HPDE6-E6E7 (cell line): ENCODE measurements at regions not wholly inside any gene's neighbourhood (a gene's known extent, or its start where the extent isn't known, plus 50 kb on each side); places are given as distances from the start of the nearest gene placed in this dataset.

Experiments used
- DNase-seq: peaks from one replicate; pipeline ENCODE4 v3.0.0; 2011; ENCODE audit warnings: missing footprints; ENCODE audit errors: extremely low spot score

DNA sequence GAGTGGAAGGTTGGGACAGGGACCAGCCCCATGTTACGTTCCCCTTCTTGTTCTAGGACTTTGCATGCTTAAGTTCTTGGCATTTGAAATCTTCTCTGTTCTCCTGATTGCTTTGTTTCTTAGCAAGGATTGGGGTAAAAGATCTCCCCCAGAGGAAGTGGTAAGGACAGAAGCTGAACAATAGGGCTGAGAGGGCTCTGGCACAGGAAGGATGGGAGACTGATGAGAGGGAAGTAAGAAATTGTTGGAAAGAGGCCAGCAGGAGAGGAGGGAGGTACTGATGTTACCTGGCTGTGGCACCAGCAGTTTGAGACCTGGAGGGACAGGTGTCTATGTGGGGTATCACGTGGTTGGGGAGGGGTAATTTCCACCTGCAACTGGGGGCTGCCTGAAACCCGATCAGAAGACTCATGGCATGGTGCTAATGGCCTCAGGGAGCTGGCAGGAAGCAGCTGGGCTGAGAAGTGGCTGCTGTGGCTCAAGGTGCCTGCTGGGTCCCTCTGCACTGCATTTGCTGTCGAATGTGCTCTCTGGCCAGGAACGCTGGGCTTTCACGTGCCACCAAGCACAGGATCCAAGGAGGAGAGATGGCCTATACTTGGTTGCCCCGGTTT lies 108.4 kb downstream of the LSM3 start:
- no peak for DNase-seq

GRCh38 chr3:14288177-14288788 lies 109.7 kb downstream of the LSM3 start:
- no peak for DNase-seq

DNA sequence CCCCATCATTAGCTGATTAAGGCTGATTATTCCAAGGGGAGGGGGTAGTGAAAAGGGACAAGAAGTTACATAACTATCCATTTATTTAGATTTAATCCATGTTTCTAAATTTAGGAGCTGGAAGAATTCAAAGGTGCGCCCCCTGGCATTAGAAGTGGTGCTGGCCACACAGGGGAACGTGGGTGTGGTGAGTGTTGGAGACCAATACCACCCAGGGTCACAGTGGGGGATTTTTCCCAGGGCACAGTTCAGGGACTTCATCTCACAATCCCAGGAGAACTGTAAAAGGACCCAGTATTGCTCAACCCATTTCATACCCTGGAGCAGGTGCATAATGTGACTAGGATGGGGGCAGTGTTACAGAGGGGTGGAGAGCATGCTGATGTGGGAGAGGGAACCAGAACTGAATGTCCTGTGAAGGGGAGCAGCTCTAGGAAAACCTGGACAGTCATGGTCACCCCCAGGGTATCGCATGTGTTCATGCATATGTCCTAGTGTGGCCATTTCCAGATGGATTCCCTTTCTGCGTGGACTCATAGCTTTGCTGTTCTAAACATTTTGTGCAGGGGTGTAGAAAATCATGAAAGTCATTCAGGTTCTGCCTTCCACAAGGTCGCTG lies 110.3 kb downstream of the LSM3 start:
- DNase-seq: no peak

GRCh38 chr3:14289590-14290461 lies 111.2 kb downstream of the LSM3 start:
- DNase-seq: no peak

DNA sequence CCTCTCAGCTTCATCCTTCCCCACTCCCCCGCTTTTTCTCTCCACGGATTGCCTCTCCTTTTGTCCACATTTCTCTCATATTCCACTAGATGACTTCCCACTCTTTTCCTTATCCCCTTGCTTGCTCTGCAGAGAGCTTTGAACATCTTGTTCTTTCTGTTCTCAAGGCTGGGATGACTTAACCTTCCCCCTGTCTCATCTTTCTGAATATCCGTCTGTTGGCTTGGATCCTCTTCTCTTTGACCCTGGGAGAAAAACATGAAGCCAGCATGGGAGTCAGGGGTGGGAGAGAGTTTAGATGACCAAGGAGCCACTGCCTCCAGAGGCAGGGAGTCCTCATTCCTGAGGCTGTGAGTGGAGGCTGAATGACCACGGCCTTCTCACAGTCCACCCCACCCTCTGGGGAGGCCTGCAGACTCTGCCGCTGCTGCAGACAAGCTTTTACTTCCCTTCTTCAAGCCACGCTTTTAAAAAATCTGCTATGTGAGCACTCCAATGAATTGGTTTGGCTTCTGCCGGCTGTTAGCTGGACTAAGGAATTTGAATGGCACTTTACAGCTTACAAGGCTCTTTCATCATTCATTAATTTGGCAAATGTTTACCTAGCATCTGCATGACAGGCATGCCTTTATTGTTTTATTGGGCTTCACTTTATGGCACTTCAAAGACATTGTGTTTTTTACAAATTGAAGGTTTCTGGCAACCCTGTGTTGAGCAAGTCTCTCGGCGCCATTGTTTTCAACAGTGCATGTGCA lies 111.6 kb upstream of the SLC6A6 start:
- no peak for DNase-seq

DNA sequence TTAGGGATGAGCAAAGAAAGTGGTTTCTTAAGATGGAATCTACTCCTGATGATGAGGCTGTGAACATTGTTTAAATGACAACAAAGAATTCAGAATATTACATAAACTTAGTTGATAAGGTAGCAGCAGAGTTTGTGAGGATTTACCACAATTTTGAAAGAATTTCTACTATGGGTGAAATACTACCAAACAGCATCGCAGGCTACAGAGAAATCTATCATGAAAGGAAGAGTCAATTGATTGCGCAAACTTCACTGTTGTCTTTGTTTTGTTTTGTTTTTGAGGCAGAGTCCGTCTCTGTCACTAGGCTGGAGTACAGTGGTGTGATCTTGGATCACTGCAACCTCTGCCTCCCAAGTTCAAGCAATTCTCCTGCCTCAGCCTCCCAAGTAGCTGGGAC lies 107.4 kb upstream of the SLC6A6 start:
- no peak for DNase-seq

GRCh38 chr3:14295801-14296200 lies 106.6 kb upstream of the SLC6A6 start:
- no peak for DNase-seq

- no peak for DNase-seq
Measured at GRCh38 chr3:14297305-14297704, 105.1 kb upstream of the SLC6A6 start.

- no peak for DNase-seq
Measured at GRCh38 chr3:14297784-14298236, 104.6 kb upstream of the SLC6A6 start.

DNA sequence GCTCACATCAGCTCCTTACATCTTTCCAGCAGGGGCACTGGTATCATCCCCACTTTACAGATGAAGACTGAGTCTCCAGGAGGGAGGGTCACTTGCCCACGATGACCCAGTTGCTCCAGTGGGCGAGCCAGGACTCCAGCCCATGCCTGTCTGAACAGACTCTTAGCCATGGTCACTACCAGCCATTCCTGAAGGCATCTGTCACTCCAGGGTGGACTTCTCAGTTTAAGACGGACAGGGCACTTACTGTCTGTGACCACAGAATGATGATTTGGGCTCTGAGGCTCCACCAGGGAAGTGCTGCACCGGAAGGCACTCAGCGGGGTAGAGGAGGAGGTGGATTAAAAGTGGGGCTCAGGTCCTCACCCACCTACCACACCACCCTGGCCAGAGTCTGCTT lies 104.0 kb upstream of the SLC6A6 start:
- DNase-seq: no peak

DNA sequence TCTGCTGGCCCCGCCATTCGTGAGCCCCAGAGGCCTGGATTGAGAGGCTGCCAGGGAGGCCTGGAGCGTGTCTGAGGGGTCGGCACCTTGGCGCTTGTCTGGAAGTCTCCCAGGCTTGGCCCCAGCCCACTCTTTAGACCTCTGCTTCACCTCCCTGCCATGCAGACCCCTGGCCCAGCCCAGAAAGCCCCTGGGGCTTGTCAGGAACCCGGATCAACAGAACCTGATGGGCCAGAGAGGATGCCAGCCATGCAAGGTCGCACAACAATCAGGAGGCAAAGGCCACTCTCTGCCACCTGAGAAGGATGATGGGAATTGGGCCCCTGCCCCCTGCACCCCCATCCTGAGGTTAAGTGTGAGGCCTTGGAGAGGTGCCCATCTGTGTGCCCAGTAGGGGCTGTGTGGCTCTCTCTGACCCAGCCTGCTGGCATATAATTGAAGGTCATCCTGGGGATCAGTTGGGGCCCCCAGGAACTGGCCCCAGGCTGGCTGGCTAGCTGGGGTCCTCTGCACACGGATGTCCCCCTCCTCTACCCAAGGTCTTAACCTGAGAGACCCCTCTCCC lies 103.3 kb upstream of the SLC6A6 start:
- DNase-seq: no peak

GRCh38 chr3:14299767-14300166 lies 102.6 kb upstream of the SLC6A6 start:
- no peak for DNase-seq

DNA sequence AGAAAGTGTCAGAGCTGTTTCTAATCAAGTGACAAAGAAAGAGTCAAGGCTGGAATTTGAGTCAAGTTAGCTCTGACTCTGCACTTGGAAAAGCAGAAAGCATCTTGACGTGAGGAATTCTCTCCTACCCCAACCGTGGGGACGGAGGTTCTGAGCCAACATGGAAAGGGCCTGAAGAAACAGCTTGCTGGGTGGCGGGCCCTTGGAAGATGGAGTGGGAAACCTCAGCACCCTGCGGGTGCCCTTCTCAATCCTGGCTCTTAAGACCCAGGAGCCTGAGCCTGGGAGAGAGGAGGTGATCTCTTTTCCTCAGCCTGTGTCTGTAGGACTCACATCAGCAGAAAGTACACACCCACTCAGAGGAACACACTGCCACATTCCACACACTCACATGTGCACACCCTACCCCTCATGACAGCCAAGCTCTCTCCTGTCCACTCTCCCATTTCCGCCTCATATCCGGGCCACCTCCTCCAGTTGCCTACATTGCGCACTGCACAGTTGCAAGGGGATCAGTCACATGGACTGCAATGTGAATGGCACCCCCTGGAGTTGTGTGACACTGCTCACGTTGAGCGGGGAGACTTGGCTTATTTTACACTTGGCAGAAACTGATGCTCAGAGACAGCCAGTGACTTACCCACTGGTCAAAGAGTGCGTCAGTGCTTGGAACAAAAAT lies 101.5 kb upstream of the SLC6A6 start:
- no peak for DNase-seq

- no peak for DNase-seq
Measured at GRCh38 chr3:14301558-14301957, 100.8 kb upstream of the SLC6A6 start.

GRCh38 chr3:14303336-14304100 lies 98.9 kb upstream of the SLC6A6 start:
- no peak for DNase-seq

DNA sequence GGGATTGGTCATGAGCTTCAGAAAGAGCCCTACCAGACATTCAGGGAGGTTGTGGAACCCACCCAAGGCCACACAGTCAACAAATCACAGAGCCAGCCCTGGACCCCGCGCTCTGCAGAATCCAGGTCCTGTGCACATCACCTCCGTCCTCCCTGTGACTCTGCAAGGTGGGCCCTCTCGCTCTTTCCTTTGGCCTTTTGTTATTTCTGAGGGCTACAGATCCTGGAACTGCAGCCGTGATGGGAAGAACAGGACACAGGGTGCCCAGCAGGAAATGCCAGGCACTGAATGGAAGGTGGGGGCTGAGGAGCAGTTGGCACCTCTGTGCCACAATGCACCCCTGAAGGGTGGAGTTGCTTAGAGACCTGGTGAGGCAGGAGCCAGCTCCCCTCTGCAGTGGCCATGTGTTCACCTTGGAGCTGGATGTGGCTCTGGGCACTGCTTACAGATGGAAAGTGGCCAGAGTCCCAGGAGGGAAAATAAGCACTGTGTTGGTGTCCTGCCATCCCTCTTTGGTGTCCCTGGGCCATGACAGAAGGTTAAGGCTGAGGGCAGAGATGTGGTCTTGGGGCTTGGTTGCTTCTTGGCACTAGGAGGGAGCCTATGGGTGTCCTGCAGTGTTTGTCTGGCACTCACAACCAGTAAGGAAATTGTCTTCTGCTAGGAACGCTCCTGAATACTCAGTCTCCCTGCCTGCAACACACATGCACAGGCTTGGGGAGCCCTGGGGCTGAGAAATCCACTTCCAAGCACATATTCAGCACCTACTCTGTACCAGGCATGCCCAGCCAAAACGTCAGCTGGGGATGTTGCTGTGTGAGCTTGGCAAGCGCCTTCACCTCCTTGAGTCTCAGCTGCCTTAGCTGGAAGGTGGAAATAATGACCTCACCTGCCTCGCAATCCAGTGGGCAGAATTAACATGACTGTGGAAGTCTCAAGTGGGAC lies 98.0 kb upstream of the SLC6A6 start:
- no peak for DNase-seq

- DNase-seq: no peak
Measured at GRCh38 chr3:14305324-14305723, 97.1 kb upstream of the SLC6A6 start.

DNA sequence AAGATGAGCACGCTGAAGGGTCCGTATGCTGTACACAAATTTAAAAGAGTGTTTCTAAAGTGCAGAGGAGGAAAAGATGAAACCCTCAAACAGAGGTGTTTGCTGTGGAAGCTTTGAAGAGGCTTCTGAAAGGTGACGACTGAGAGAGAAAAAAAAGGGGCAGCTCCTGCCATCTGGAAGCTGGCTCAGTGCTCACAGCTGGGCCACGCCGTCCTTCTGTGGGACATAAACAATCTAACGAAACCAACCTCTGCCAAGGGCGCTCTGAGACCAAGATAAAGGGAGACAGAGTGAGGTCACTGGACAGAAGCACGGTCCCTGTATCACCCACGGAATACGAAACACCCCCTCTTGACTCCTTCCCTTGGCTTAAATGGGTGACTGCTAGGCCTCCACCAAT lies 96.3 kb upstream of the SLC6A6 start:
- DNase-seq: no peak
